GM18505 (cell line): ENCODE measurements at regions not wholly inside any gene's neighbourhood (a gene's known extent, or its start where the extent isn't known, plus 50 kb on each side); places are given as distances from the start of the nearest gene placed in this dataset.
"Not testable (repeated sequence)": the region's sequence is repeated elsewhere in the genome, so short reads cannot be mapped to it uniquely, and the experiment has no call there.

Experiments
- ATAC-seq: cut with Tn5 transposase; IDR thresholded peaks from one replicate; pipeline ENCODE4 v1.9.1; 2021; ENCODE audit not compliant: unreplicated experiment
- POLR2A ChIP-seq: IDR thresholded peaks from 4 replicates; pipeline ENCODE4 v1.6.1; 2011; ENCODE audit warnings: borderline replicate concordance; ENCODE audit not compliant: insufficient read depth, insufficient read length; ENCODE audit errors: extremely low read depth

GRCh38 chrX:63101879-63102620 is 249.1 kb downstream of the SPIN4 start:
- no peak for ATAC-seq

GRCh38 chrX:63058204-63058603 is 292.9 kb downstream of the SPIN4 start:
- no peak for ATAC-seq

More at GRCh38 chrX:63101879-63102620, 249.1 kb downstream of the SPIN4 start:
- no peak for TF ChIP-seq POLR2A

DNA sequence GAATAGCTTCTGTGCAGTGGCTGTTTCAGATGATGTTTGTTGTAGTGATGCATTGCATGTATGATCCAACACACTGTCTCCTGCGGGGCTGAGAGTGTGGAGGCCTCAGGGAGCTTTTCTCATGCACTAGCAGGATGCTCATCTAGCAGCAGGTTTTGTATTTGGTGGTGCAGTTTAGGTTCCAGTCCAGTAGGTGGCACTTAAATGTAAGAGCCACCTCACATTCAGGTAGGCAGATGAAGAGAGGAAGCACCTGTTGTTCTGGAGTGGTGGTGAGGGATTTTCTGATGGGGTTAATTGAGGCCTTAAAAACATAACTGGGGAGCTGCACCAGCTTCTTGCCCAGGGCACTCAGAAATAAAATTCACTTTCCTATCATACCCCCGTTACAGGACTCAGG is 300.9 kb downstream of the SPIN4 start:
- TF ChIP-seq POLR2A: no peak
- no peak for ATAC-seq

More at GRCh38 chrX:63058204-63058603, 292.9 kb downstream of the SPIN4 start:
- no peak for TF ChIP-seq POLR2A

DNA sequence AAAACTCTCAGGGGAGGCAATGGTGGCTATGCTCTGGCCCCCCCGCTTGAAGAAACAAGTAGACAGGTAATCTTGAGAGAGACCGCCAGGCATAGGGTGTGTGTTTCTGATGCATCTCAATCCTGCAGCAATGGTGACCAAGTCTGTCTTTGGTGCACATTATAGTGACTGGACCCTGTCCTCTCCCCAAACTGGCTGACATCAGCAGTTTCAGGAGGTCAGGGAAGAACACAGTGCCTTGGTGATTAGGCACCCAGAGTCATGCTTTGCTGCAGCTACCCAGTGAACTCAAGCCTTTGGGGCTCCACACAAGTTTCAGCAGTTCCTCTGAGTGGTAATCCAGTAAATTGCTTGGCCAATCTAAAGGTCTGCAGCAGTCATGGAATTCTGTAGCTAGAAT is 318.3 kb downstream of the SPIN4 start:
- no peak for TF ChIP-seq POLR2A
- no peak for ATAC-seq

DNA sequence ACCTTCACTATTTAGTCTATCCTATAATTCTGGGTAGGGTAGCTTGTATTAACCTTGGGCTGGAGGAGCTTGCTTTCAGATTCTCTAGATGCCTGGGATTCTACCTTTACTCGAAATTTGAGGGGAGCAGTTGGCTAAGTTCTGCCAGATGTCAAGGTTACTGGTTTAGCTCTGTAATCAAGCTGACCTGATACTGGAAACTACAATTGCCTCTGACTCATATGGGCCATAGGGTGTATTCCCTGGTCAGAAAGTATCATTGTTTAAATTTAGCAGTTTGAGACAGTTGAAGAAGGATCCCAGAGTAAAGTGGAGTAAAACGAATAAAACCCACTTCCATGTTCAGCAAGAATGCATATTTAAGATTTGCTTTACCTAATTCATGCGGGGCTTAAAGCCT is 337.6 kb downstream of the SPIN4 start:
- TF ChIP-seq POLR2A: no peak
- no peak for ATAC-seq

DNA sequence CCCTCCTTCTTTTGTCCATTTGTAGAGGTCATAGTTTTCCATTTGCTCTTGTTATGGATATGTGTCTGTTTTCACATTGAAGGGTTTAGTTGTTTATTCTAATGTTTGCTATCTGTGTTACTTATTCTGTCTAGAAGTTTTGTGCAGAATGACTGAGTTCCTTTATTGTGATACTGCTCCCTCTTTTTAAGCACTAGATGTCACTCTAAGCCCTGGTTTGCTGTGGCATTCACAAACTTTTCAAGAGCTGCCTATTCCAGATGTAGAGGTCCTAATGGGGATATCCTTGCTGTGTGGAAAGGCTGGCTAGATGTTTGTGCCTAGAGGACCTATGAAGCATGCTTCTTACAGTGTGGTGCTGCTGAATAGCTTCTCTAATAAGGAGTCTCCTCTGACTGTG is 338.6 kb downstream of the SPIN4 start:
- TF ChIP-seq POLR2A: no peak
- no peak for ATAC-seq

GRCh38 chrX:63000196-63000595 is 350.9 kb downstream of the SPIN4 start:
- ATAC-seq: not testable (repeated sequence)
